ENCODE measurements at regions not wholly inside any gene's neighbourhood (a gene's known extent, or its start where the extent isn't known, plus 50 kb on each side); places are given as distances from the start of the nearest gene placed in this dataset.

DNA sequence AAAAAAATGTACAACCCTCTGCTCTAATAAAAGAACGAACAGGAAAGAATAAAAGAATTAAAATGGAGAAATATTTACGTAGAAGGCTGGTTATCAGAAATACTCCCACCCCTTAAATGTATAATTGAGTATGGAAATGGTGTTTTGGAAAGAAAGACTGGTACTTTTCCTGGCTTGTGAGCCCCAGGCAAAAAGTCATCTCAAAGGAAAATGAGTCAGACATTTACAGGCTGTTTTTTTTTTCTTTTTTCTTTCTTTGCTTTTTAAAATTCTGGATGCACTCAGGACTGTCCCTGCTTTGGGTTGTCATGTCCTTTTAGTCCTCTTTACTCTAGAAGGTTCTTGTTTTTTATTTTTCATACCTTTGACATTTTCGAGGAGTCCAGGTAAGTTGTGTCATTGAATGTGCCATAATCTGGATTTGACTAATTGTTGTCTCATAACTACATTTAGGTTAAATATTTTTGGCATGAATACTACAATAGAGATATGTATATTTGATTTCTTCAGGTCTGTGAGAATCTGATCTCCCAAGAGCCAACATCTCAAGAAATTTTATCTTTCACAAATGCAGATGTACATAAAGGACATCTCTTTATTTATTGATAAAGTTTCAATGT, 313.0 kb upstream of the GLI3 start:
- TF ChIP-seq GATA3 (IDR thresholded peaks at IDR 0.05; ENCODE audit: low read depth, low read length): no peak
- no peak for TF ChIP-seq GATA2 (IDR thresholded peaks at IDR 0.05; ENCODE audit: low read depth, low read length)

Measured in SH-SY5Y (cell line).